Dedifferentiated amniotic fluid mesenchymal stem cell (primary cell): ENCODE measurements at regions not wholly inside any gene's neighbourhood (a gene's known extent, or its start where the extent isn't known, plus 50 kb on each side); places are given as distances from the start of the nearest gene placed in this dataset.

ENCODE experiments used
- DNase-seq: peaks from one replicate; pipeline ENCODE4 v3.0.0-alpha.2; 2016; ENCODE audit errors: extremely low spot score

GRCh38 chr10:128741680-128742079, 615.5 kb upstream of the MKI67 start:
- no peak for DNase-seq

GRCh38 chr10:128744092-128744491, 617.9 kb upstream of the MKI67 start:
- no peak for DNase-seq

- no peak for DNase-seq
Observed at GRCh38 chr10:128744811-128745305, 618.6 kb upstream of the MKI67 start.

GRCh38 chr10:128747582-128748346, 621.5 kb upstream of the MKI67 start:
- no peak for DNase-seq

- DNase-seq: no peak
Observed at GRCh38 chr10:128751284-128751683, 625.1 kb upstream of the MKI67 start.

GRCh38 chr10:128751851-128752250, 625.6 kb upstream of the MKI67 start:
- DNase-seq: no peak

- no peak for DNase-seq
Observed at GRCh38 chr10:128759174-128759573, 633.0 kb upstream of the MKI67 start.

GRCh38 chr10:128763588-128763987, 637.4 kb upstream of the MKI67 start:
- no peak for DNase-seq

GRCh38 chr10:128764190-128764589, 638.0 kb upstream of the MKI67 start:
- no peak for DNase-seq

- no peak for DNase-seq
Observed at GRCh38 chr10:128766915-128767314, 640.7 kb upstream of the MKI67 start.

GRCh38 chr10:128774979-128775378, 648.8 kb upstream of the MKI67 start:
- no peak for DNase-seq

GRCh38 chr10:128775743-128776142, 649.5 kb upstream of the MKI67 start:
- DNase-seq: no peak

- no peak for DNase-seq
Observed at GRCh38 chr10:128776673-128777252, 650.5 kb upstream of the MKI67 start.

GRCh38 chr10:128777342-128777741, 651.1 kb upstream of the MKI67 start:
- DNase-seq: no peak

GRCh38 chr10:128779416-128779815, 653.2 kb upstream of the MKI67 start:
- no peak for DNase-seq

- DNase-seq: no peak
Observed at GRCh38 chr10:128780156-128780761, 654.0 kb upstream of the MKI67 start.

- DNase-seq: no peak
Observed at GRCh38 chr10:128781637-128782036, 655.4 kb upstream of the MKI67 start.

- DNase-seq: no peak
Observed at GRCh38 chr10:128784444-128784843, 658.2 kb upstream of the MKI67 start.

GRCh38 chr10:128792426-128793140, 666.4 kb upstream of the MKI67 start:
- no peak for DNase-seq

GRCh38 chr10:128793726-128794655, 667.8 kb upstream of the MKI67 start:
- no peak for DNase-seq

- DNase-seq: no peak
Observed at GRCh38 chr10:128796396-128796912, 670.2 kb upstream of the MKI67 start.
